Endodermal cell (in vitro differentiated cells): ENCODE measurements at regions not wholly inside any gene's neighbourhood (a gene's known extent, or its start where the extent isn't known, plus 50 kb on each side); places are given as distances from the start of the nearest gene placed in this dataset.

ENCODE experiments used
- DNase-seq: peaks from one replicate; pipeline ENCODE4 v3.0.0-alpha.2; 2017
- H3K27ac ChIP-seq: 2 replicates; pipeline ENCODE4 v1.5.1; 2013; ENCODE audit warnings: mild to moderate bottlenecking, low read depth, low read length, moderate library complexity
- H3K27me3 ChIP-seq: 2 replicates; pipeline ENCODE4 v1.6.1; 2013; ENCODE audit warnings: mild to moderate bottlenecking, low read length, moderate library complexity; ENCODE audit not compliant: insufficient read depth, control insufficient read depth, poor library complexity, severe bottlenecking
- H3K36me3 ChIP-seq: 2 replicates; pipeline ENCODE4 v1.7.0; 2013; ENCODE audit warnings: mild to moderate bottlenecking, low read length, moderate library complexity; ENCODE audit not compliant: control insufficient read depth, insufficient read depth
- H3K4me1 ChIP-seq: one replicate; pipeline ENCODE4 v1.7.0; 2013; ENCODE audit warnings: low read length; ENCODE audit not compliant: control insufficient read depth, insufficient read depth
- H3K4me3 ChIP-seq: 2 replicates; pipeline ENCODE4 v1.5.1; 2013; ENCODE audit warnings: mild to moderate bottlenecking, low read length, moderate library complexity
- H3K9ac ChIP-seq: 2 replicates; pipeline ENCODE4 v1.6.1; 2013; ENCODE audit warnings: mild to moderate bottlenecking, low read length, moderate library complexity; ENCODE audit not compliant: poor library complexity, severe bottlenecking; ENCODE audit errors: extremely low read depth
- H3K9me3 ChIP-seq: 2 replicates; pipeline ENCODE4 v1.6.1; 2013; ENCODE audit warnings: mild to moderate bottlenecking, low read length, moderate library complexity; ENCODE audit not compliant: control insufficient read depth
- H3K27ac Mint-ChIP-seq: 2 replicates; pipeline ENCODE4 v1.8.0; 2020; ENCODE audit warnings: mixed read lengths
- H3K27me3 Mint-ChIP-seq: 2 replicates; pipeline ENCODE4 v1.8.0; 2021; ENCODE audit warnings: mild to moderate bottlenecking, mixed read lengths; ENCODE audit not compliant: insufficient read depth
- H3K36me3 Mint-ChIP-seq: 2 replicates; pipeline ENCODE4 v1.8.0; 2020; ENCODE audit warnings: low read depth, mixed read lengths
- H3K4me1 Mint-ChIP-seq: 2 replicates; pipeline ENCODE4 v1.8.0; 2020; ENCODE audit warnings: mixed read lengths
- H3K4me3 Mint-ChIP-seq: 2 replicates; pipeline ENCODE4 v1.8.0; 2020; ENCODE audit warnings: mild to moderate bottlenecking, moderate library complexity, mixed read lengths
- H3K9me3 Mint-ChIP-seq: 2 replicates; pipeline ENCODE4 v1.8.0; 2020; ENCODE audit warnings: mild to moderate bottlenecking, mixed read lengths
- WGBS, 2 experiments: methylation state at CpG; one replicate each; pipeline versions ENCODE4 v1.1.5 to v1.1.7; 2013; ENCODE audit warnings: missing lambda C conversion rate in 2 of 2, mixed read lengths in 1 of 2; ENCODE audit not compliant: insufficient coverage in 1 of 2, insufficient read length in 1 of 2; 5-methylcytosine and 5-hydroxymethylcytosine counted together
- TF ChIP-seq, protein P1 (sequence below): fragments of 200-600 bp; sonication (generic); conservative IDR thresholded peaks from 2 replicates; pipeline ENCODE4 v1.5.0; 2021; ENCODE audit warnings: antibody characterized with exemption, mild to moderate bottlenecking

DNA sequence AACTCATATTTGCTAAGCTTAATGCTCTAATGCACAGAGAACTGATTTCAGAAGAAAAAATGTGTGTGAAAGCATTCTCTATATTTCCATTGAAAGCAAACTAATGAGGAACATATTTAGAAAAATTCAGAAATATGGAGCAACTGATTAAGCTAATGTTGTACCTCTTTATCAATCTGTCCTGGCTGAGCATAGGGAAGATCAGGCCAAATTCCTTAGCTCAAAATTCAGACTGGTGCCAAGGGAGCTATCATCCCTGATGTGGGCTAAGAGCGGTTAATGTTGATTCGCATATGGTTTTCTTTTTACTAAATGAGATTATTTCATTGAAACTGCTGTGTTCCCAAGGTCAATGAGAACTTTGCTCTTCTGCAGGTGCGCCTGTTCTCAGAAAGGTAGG, 93.9 kb upstream of the HS3ST5 start:
- H3K9me3 Mint-ChIP-seq, result peaks cover 4% of the 10 kb centered on the region
- peaks cover 11% of the 10 kb centered on the region for H3K4me1 Mint-ChIP-seq
- TF ChIP-seq, protein P1, sequence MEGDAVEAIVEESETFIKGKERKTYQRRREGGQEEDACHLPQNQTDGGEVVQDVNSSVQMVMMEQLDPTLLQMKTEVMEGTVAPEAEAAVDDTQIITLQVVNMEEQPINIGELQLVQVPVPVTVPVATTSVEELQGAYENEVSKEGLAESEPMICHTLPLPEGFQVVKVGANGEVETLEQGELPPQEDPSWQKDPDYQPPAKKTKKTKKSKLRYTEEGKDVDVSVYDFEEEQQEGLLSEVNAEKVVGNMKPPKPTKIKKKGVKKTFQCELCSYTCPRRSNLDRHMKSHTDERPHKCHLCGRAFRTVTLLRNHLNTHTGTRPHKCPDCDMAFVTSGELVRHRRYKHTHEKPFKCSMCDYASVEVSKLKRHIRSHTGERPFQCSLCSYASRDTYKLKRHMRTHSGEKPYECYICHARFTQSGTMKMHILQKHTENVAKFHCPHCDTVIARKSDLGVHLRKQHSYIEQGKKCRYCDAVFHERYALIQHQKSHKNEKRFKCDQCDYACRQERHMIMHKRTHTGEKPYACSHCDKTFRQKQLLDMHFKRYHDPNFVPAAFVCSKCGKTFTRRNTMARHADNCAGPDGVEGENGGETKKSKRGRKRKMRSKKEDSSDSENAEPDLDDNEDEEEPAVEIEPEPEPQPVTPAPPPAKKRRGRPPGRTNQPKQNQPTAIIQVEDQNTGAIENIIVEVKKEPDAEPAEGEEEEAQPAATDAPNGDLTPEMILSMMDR, result no peak
- no peak overlapping the region for H3K27ac ChIP-seq
- no peak overlapping the region for H3K4me3 Mint-ChIP-seq
- H3K27me3 Mint-ChIP-seq, result no peaks in the 10 kb centered on the region
- no peak for DNase-seq
- no peaks in the 10 kb centered on the region for H3K27me3 ChIP-seq
- H3K9ac ChIP-seq, result no peak overlapping the region
- no peaks in the 10 kb centered on the region for H3K4me1 ChIP-seq
- no peak overlapping the region for H3K27ac Mint-ChIP-seq
- H3K9me3 ChIP-seq, result no peaks in the 10 kb centered on the region
- 92% methylated on average over 2 to 3 of the region's 3 CpGs for WGBS, 2 experiments
- H3K36me3 Mint-ChIP-seq, result no peaks in the 10 kb centered on the region
- no peaks in the 10 kb centered on the region for H3K36me3 ChIP-seq
- H3K4me3 ChIP-seq, result no peak overlapping the region

DNA sequence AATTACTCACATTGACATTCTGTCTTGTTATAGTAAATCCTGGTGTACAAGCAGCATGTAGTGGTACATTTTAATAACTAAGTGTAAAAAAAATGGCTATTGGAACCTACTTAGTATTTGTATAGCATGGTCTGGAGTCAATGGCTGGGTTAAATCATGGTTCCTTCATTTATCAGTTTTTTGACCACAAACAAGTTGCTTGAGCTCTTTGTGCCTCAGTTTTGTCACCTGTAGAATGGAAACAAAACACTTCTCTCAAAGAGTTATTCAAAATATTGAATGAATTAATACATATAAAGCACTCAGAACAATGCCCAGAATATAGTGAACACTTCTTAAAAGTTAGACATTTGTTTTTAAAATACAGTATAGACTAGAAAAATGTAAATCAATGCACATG, 93.2 kb upstream of the HS3ST5 start:
- Histone ChIP-seq H3K27ac (no peak overlapping the region), H3K9me3 (no peaks in the 10 kb centered on the region), H3K36me3 (no peaks in the 10 kb centered on the region), H3K27me3 (no peaks in the 10 kb centered on the region), H3K4me1 (no peaks in the 10 kb centered on the region), H3K9ac (no peak overlapping the region), H3K4me3 (no peak overlapping the region)
- H3K27ac Mint-ChIP-seq, result no peak overlapping the region
- H3K4me1 Mint-ChIP-seq, result peaks cover 6% of the 10 kb centered on the region
- peaks cover 4% of the 10 kb centered on the region for H3K9me3 Mint-ChIP-seq
- no peaks in the 10 kb centered on the region for H3K36me3 Mint-ChIP-seq
- no peaks in the 10 kb centered on the region for H3K27me3 Mint-ChIP-seq
- no peak for DNase-seq
- TF ChIP-seq, protein P1, result no peak
- H3K4me3 Mint-ChIP-seq, result no peak overlapping the region

DNA sequence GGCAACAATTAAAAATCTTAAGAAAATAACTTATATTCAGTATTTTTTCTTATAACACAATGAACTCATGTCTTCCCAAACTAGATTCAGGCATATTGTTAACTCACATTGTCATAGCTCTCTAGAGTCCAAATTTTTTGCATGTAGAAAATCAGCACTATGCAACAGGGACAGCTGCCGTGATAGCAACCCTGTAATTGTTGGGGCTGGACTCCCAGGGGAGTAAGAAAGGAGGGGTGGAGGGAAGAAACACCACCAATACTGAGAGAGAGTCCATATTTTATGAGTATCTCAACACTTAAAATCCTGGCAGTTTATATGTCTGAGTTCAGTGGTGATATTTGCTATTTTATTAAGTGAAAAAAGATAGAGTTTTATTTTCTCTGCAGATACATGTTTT, 89.6 kb upstream of the HS3ST5 start:
- Mint-ChIP-seq H3K27me3 (no peaks in the 10 kb centered on the region), H3K27ac (no peak overlapping the region), H3K4me1 (peaks cover 23% of the 10 kb centered on the region), H3K9me3 (peaks cover 4% of the 10 kb centered on the region), H3K4me3 (no peak overlapping the region), H3K36me3 (no peaks in the 10 kb centered on the region)
- no peak overlapping the region for H3K9ac ChIP-seq
- TF ChIP-seq, protein P1, result no peak
- peaks cover 3% of the 10 kb centered on the region for H3K4me1 ChIP-seq
- peak; percentile 41 for DNase-seq
- no peaks in the 10 kb centered on the region for H3K9me3 ChIP-seq
- no peak overlapping the region for H3K27ac ChIP-seq
- no peak overlapping the region for H3K4me3 ChIP-seq
- WGBS, 2 experiments, result 89% methylated on average over 1 of the region's 1 CpG; no CpG with 5 or more reads in 1 of the 2 experiments
- no peaks in the 10 kb centered on the region for H3K27me3 ChIP-seq
- no peaks in the 10 kb centered on the region for H3K36me3 ChIP-seq
